Epithelial cell of esophagus (primary cell): ENCODE measurements at regions not wholly inside any gene's neighbourhood (a gene's known extent, or its start where the extent isn't known, plus 50 kb on each side); places are given as distances from the start of the nearest gene placed in this dataset.
A peak's percentile ranks its signal among the peaks of the same experiment; 100 is the strongest.

Experiments used
- DNase-seq: peaks from one replicate; pipeline ENCODE4 v3.0.0; 2010; ENCODE audit warnings: low read depth
- H3K4me3 ChIP-seq: 2 replicates; pipeline ENCODE4 v1.5.1; 2011; ENCODE audit warnings: mild to moderate bottlenecking, low read length, control low read depth
- CTCF ChIP-seq: IDR thresholded peaks from 2 replicates; pipeline ENCODE4 v1.5.1; 2011; ENCODE audit warnings: low read depth, mild to moderate bottlenecking, low read length, control low read depth, inconsistent platforms; ENCODE audit not compliant: insufficient read depth; ENCODE audit errors: missing control alignments

- peak; percentile 72 for DNase-seq
- H3K4me3 ChIP-seq = no peak overlapping the region
- TF ChIP-seq CTCF = no peak
Observed at GRCh38 chr10:8456386-8456785, 401.9 kb downstream of the GATA3 start.

GRCh38 chr10:8460626-8461025 lies 406.1 kb downstream of the GATA3 start:
- no peak for DNase-seq
- H3K4me3 ChIP-seq = no peak overlapping the region
- TF ChIP-seq CTCF = no peak

- DNase-seq = no peak
- H3K4me3 ChIP-seq = no peak overlapping the region
- no peak for TF ChIP-seq CTCF
Observed at GRCh38 chr10:8462565-8462964, 408.1 kb downstream of the GATA3 start.

DNA sequence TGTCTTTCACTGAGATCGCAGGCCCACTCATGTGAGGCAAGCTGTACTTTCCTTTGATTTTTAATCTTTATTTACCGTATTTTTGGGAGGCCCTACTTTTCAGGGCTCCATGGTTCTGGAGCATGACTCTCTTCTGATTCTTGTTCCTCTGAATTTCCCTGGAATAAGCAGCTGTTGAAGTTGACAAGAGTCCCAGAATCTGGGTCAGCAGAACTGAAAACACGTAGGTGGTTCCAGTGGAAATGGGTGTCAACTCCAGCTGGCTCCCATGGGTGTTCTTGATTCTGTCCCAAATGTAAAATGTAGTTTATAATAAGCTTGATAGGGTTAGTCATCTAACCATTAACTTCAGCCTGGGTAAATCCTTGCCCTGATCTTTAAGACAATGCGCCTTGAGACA lies 409.4 kb downstream of the GATA3 start:
- no peak for DNase-seq
- H3K4me3 ChIP-seq = no peak overlapping the region
- no peak for TF ChIP-seq CTCF

GRCh38 chr10:8468477-8468876 lies 414.0 kb downstream of the GATA3 start:
- H3K4me3 ChIP-seq = no peak overlapping the region
- DNase-seq = no peak
- TF ChIP-seq CTCF = no peak

DNA sequence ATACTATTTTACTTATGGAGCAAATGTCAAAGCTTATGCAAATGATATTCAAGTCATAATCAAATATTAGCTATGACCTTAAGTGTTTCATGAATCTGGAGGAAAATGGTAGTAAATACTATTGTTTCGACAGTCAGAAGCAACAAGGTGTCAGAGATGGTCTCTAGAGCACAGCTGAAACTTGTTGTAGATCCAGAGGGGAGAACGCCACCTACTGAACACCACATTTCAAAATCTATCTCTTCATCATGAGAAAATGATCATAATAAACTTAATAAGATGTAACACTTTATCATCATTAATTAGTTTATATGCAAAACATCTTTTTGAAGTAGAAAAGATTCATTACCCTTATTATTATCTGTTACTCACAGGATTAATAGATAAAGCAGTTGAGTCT lies 418.7 kb downstream of the GATA3 start:
- H3K4me3 ChIP-seq = no peak overlapping the region
- peak; percentile 27 for DNase-seq
- no peak for TF ChIP-seq CTCF

DNA sequence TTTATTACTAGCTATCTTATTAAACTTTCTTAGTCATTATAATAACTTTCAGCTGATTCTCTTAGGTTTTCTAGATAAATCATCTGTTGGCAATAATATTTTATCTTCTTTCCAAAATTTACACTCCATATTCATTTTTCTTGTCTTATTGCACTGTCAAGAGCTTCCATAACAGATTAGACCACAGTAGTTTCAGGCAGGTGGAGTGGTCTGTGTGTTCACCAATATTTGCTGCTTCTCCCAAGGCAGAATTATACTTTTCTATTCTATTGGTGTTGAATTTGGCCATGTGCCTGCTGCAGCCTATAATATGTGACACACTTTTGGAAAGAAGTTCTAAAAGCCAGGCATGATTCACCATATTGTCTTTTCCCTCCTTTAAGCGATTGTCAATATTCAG lies 422.8 kb downstream of the GATA3 start:
- no peak for TF ChIP-seq CTCF
- no peak for DNase-seq
- H3K4me3 ChIP-seq = no peak overlapping the region
